ENCODE measurements at regions not wholly inside any gene's neighbourhood (a gene's known extent, or its start where the extent isn't known, plus 50 kb on each side); places are given as distances from the start of the nearest gene placed in this dataset.

- TF ChIP-seq CTCF (conservative IDR thresholded peaks at IDR 0.05; ENCODE audit: low read depth, low read length) = no peak
- TF ChIP-seq EZH2phosphoT487 (IDR thresholded peaks at IDR 0.05; ENCODE audit: borderline replicate concordance, low read length) = no peak
- TF ChIP-seq EZH2 (IDR thresholded peaks at IDR 0.05; ENCODE audit: low read length, unreplicated experiment) = no peak
Observed at GRCh38 chr16:73413830-73414190, 365.9 kb upstream of the ZFHX3 start.

Measured in PC-3 (cell line).